K562 (cell line): ENCODE measurements at regions not wholly inside any gene's neighbourhood (a gene's known extent, or its start where the extent isn't known, plus 50 kb on each side); places are given as distances from the start of the nearest gene placed in this dataset.
A peak's percentile ranks its signal among the peaks of the same experiment; 100 is the strongest.

Experiments
- CREBBP ChIP-seq: IDR thresholded peaks from one replicate; pipeline ENCODE4 v1.6.1; 2012; ENCODE audit warnings: low read depth, mild to moderate bottlenecking, control low read depth, inconsistent platforms, low read length
- HNRNPH1 ChIP-seq: fragments of 200-400 bp; formaldehyde crosslinking; optimal IDR thresholded peaks from 2 replicates; pipeline ENCODE3; 2017; ENCODE audit warnings: low read depth, mild to moderate bottlenecking, low read length, moderate library complexity
- RBBP5 ChIP-seq: fragments of 200-600 bp; sonication (generic); IDR thresholded peaks from 2 replicates; pipeline ENCODE4 v1.6.1; 2012; ENCODE audit warnings: borderline replicate concordance, mild to moderate bottlenecking, low read length, control low read depth, inconsistent platforms; ENCODE audit not compliant: insufficient read depth, poor library complexity, severe bottlenecking
- SAFB ChIP-seq: fragments of 200-400 bp; formaldehyde crosslinking; IDR thresholded peaks from 2 replicates; pipeline ENCODE4 v1.6.1; 2017; ENCODE audit warnings: low read depth, low read length, borderline replicate concordance
- SLC30A9 ChIP-seq: fragments of 250-450 bp; sonication (Bioruptor Pico); IDR thresholded peaks from 2 replicates; pipeline ENCODE4 v1.8.0; 2022; ENCODE audit warnings: mild to moderate bottlenecking, moderate library complexity
- ZNF23 ChIP-seq: fragments of 250-450 bp; sonication (Bioruptor Pico); IDR thresholded peaks from 2 replicates; pipeline ENCODE4 v1.4.0; 2020; ENCODE audit warnings: mild to moderate bottlenecking
- ZNF316 ChIP-seq: fragments of 450-650 bp; IDR thresholded peaks from 2 replicates; pipeline ENCODE4 v1.6.1; 2016
- ZNF444 ChIP-seq: fragments of 250-450 bp; sonication (Bioruptor Pico); IDR thresholded peaks from 2 replicates; pipeline ENCODE4 v1.4.0; 2020; ENCODE audit warnings: mild to moderate bottlenecking, moderate library complexity
- TF ChIP-seq, protein P1 (sequence below): fragments of 150-350 bp; IDR thresholded peaks from 2 replicates; pipeline ENCODE4 v1.6.1; 2014; ENCODE audit warnings: low read depth, mild to moderate bottlenecking, low read length, borderline replicate concordance
- TF ChIP-seq, protein P2 (sequence below): fragments of 250-450 bp; sonication (Bioruptor Pico); IDR thresholded peaks from 2 replicates; pipeline ENCODE4 v1.8.0; 2021; ENCODE audit warnings: moderate library complexity, mild to moderate bottlenecking, inconsistent platforms
- TF ChIP-seq, protein P3 (sequence below): fragments of 450-650 bp; formaldehyde crosslinking; IDR thresholded peaks from 2 replicates; pipeline ENCODE4 v1.4.0; 2020; ENCODE audit warnings: mild to moderate bottlenecking, moderate library complexity
- TF ChIP-seq, protein P4 (sequence below): sonication (generic); formaldehyde crosslinking; IDR thresholded peaks from 2 replicates; pipeline ENCODE4 v1.8.0; 2022; ENCODE audit warnings: mild to moderate bottlenecking, missing genetic modification reagents, borderline replicate concordance
- TF ChIP-seq, protein P5 (sequence below): fragments of 450-650 bp; IDR thresholded peaks from 2 replicates; pipeline ENCODE4 v1.6.1; 2016; ENCODE audit warnings: low read depth, mild to moderate bottlenecking, moderate library complexity
- TF ChIP-seq, protein P6 (sequence below): fragments of 200-800 bp; sonication (Bioruptor generic); IDR thresholded peaks from 2 replicates; pipeline ENCODE4 v1.6.1; 2017; ENCODE audit warnings: missing genetic modification characterization, missing compliant biosample characterization

DNA sequence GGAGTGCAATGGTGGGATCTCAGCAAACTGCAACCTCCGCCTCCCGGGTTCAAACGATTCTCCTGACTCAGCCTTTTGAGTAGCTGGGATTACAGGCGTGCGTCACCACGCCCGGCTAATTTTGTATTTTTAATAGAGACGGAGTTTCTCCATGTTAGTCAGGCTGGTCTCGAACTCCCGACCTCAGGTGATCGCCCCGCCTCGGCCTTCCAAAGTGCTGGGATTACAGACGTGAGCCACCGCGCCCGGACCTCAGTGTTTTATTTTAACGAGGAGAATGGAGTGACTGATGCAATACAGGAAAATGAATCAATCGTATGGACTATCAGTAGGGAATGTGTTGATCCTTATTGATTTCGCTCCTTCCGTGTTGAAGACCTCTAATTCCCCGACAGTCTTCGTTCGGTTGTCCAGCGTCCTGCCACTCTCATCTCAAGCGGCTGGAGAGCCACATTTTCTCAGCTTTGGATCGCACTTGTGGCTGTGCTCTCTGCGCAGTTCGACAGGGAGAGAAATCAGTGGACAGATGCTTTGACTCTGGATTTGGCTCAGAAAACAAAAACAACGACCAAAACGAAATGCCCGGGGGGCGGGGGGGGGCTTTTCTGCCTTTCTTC lies 166.2 kb downstream of the TRIM27 start (continued):
- TF ChIP-seq, protein P1, sequence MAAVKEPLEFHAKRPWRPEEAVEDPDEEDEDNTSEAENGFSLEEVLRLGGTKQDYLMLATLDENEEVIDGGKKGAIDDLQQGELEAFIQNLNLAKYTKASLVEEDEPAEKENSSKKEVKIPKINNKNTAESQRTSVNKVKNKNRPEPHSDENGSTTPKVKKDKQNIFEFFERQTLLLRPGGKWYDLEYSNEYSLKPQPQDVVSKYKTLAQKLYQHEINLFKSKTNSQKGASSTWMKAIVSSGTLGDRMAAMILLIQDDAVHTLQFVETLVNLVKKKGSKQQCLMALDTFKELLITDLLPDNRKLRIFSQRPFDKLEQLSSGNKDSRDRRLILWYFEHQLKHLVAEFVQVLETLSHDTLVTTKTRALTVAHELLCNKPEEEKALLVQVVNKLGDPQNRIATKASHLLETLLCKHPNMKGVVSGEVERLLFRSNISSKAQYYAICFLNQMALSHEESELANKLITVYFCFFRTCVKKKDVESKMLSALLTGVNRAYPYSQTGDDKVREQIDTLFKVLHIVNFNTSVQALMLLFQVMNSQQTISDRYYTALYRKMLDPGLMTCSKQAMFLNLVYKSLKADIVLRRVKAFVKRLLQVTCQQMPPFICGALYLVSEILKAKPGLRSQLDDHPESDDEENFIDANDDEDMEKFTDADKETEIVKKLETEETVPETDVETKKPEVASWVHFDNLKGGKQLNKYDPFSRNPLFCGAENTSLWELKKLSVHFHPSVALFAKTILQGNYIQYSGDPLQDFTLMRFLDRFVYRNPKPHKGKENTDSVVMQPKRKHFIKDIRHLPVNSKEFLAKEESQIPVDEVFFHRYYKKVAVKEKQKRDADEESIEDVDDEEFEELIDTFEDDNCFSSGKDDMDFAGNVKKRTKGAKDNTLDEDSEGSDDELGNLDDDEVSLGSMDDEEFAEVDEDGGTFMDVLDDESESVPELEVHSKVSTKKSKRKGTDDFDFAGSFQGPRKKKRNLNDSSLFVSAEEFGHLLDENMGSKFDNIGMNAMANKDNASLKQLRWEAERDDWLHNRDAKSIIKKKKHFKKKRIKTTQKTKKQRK, result no peak
- TF ChIP-seq, protein P2, sequence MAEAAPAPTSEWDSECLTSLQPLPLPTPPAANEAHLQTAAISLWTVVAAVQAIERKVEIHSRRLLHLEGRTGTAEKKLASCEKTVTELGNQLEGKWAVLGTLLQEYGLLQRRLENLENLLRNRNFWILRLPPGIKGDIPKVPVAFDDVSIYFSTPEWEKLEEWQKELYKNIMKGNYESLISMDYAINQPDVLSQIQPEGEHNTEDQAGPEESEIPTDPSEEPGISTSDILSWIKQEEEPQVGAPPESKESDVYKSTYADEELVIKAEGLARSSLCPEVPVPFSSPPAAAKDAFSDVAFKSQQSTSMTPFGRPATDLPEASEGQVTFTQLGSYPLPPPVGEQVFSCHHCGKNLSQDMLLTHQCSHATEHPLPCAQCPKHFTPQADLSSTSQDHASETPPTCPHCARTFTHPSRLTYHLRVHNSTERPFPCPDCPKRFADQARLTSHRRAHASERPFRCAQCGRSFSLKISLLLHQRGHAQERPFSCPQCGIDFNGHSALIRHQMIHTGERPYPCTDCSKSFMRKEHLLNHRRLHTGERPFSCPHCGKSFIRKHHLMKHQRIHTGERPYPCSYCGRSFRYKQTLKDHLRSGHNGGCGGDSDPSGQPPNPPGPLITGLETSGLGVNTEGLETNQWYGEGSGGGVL, result no peak
- TF ChIP-seq ZNF23 (CRISPR knock-in tag) (no peak), SLC30A9 (CRISPR knock-in tag) (no peak), RBBP5 (peak; percentile 29), SAFB (no peak), ZNF444 (no peak), ZNF316 (peak; percentile 99), CREBBP (no peak), HNRNPH1 (no peak)
- TF ChIP-seq, protein P3, sequence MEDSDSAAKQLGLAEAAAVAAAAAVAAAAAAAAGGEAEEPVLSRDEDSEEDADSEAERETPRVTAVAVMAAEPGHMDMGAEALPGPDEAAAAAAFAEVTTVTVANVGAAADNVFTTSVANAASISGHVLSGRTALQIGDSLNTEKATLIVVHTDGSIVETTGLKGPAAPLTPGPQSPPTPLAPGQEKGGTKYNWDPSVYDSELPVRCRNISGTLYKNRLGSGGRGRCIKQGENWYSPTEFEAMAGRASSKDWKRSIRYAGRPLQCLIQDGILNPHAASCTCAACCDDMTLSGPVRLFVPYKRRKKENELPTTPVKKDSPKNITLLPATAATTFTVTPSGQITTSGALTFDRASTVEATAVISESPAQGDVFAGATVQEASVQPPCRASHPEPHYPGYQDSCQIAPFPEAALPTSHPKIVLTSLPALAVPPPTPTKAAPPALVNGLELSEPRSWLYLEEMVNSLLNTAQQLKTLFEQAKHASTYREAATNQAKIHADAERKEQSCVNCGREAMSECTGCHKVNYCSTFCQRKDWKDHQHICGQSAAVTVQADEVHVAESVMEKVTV (CRISPR knock-in tag), result no peak
- TF ChIP-seq, protein P4, sequence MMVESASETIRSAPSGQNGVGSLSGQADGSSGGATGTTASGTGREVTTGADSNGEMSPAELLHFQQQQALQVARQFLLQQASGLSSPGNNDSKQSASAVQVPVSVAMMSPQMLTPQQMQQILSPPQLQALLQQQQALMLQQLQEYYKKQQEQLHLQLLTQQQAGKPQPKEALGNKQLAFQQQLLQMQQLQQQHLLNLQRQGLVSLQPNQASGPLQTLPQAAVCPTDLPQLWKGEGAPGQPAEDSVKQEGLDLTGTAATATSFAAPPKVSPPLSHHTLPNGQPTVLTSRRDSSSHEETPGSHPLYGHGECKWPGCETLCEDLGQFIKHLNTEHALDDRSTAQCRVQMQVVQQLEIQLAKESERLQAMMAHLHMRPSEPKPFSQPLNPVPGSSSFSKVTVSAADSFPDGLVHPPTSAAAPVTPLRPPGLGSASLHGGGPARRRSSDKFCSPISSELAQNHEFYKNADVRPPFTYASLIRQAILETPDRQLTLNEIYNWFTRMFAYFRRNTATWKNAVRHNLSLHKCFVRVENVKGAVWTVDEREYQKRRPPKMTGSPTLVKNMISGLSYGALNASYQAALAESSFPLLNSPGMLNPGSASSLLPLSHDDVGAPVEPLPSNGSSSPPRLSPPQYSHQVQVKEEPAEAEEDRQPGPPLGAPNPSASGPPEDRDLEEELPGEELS (CRISPR knock-in tag), result no peak
- TF ChIP-seq, protein P5, sequence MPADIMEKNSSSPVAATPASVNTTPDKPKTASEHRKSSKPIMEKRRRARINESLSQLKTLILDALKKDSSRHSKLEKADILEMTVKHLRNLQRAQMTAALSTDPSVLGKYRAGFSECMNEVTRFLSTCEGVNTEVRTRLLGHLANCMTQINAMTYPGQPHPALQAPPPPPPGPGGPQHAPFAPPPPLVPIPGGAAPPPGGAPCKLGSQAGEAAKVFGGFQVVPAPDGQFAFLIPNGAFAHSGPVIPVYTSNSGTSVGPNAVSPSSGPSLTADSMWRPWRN, result no peak; the same call in 1 of the 2 replicates
- TF ChIP-seq, protein P6, sequence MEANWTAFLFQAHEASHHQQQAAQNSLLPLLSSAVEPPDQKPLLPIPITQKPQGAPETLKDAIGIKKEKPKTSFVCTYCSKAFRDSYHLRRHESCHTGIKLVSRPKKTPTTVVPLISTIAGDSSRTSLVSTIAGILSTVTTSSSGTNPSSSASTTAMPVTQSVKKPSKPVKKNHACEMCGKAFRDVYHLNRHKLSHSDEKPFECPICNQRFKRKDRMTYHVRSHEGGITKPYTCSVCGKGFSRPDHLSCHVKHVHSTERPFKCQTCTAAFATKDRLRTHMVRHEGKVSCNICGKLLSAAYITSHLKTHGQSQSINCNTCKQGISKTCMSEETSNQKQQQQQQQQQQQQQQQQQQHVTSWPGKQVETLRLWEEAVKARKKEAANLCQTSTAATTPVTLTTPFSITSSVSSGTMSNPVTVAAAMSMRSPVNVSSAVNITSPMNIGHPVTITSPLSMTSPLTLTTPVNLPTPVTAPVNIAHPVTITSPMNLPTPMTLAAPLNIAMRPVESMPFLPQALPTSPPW (CRISPR knock-in tag), result no peak
